Ascending aorta (tissue), 2 donors: ENCODE measurements at regions not wholly inside any gene's neighbourhood (a gene's known extent, or its start where the extent isn't known, plus 50 kb on each side); places are given as distances from the start of the nearest gene placed in this dataset.

ENCODE experiments used
- DNase-seq, 2 donors: peaks; one replicate each; pipeline ENCODE4 v3.0.0-alpha.2; 2019; ENCODE audit warnings: low spot score in 2 of 2
- H3K27ac ChIP-seq, 2 donors: fragments of 200-600 bp; sonication (generic); one replicate each; pipeline ENCODE4 v1.5.1; 2016 to 2017; ENCODE audit warnings: mild to moderate bottlenecking in 1 of 2
- H3K27me3 ChIP-seq: fragments of 200-600 bp; sonication (generic); one replicate; pipeline ENCODE4 v1.5.1; 2017
- H3K36me3 ChIP-seq, 2 donors: fragments of 200-600 bp; sonication (generic); one replicate each; pipeline ENCODE4 v1.5.1; 2016
- H3K4me1 ChIP-seq, 2 donors: fragments of 200-600 bp; sonication (generic); one replicate each; pipeline ENCODE4 v1.5.1; 2016 to 2017; ENCODE audit warnings: mild to moderate bottlenecking in 1 of 2
- H3K4me3 ChIP-seq, 2 donors: fragments of 200-600 bp; sonication (generic); one replicate each; pipeline ENCODE4 v1.5.1; 2016 to 2017; ENCODE audit warnings: mild to moderate bottlenecking in 1 of 2
- H3K9me3 ChIP-seq, 2 donors: fragments of 200-600 bp; sonication (generic); one replicate each; pipeline ENCODE4 v1.5.1; 2016
- CTCF ChIP-seq, 3 experiments: fragments of 200-600 bp in 2 of 3; fragments of 450-650 bp in 1 of 3; sonication (generic) in 2 of 3; IDR thresholded peaks; one replicate each; pipeline ENCODE4 v1.5.1; 2016 to 2019; ENCODE audit warnings: antibody characterized with exemption in 3 of 3, mild to moderate bottlenecking in 1 of 3, moderate library complexity in 1 of 3
- intact Hi-C: fragments of 100-400 bp; cut with DNase I; formaldehyde crosslinking; loops from one replicate; pipeline ENCODE4 v1.15.1; 2023

GRCh38 chr5:91441082-91441481 is 58.0 kb upstream of the ARRDC3 start:
- no peaks in the 10 kb centered on the region for H3K4me1 ChIP-seq
- H3K4me3 ChIP-seq: no peak overlapping the region
- intact Hi-C loops: no loop called here
- no peak for DNase-seq
- H3K9me3 ChIP-seq: no peaks in the 10 kb centered on the region
- TF ChIP-seq CTCF (IDR thresholded peaks at IDR 0.05): no peak
- no peak overlapping the region for H3K27ac ChIP-seq
- H3K27me3 ChIP-seq: no peaks in the 10 kb centered on the region
- no peaks in the 10 kb centered on the region for H3K36me3 ChIP-seq

- Histone ChIP-seq H3K36me3 (no peaks in the 10 kb centered on the region), H3K4me1 (no peaks in the 10 kb centered on the region), H3K4me3 (no peak overlapping the region), H3K9me3 (no peaks in the 10 kb centered on the region), H3K27ac (no peak overlapping the region), H3K27me3 (no peaks in the 10 kb centered on the region)
- TF ChIP-seq CTCF (IDR thresholded peaks at IDR 0.05): no peak
- no peak for DNase-seq
- intact Hi-C loops: no loop called here
Measured at GRCh38 chr5:91438871-91439270, 55.8 kb upstream of the ARRDC3 start.

- TF ChIP-seq CTCF (IDR thresholded peaks at IDR 0.05): no peak
- no peak overlapping the region for H3K27ac ChIP-seq
- no peak for DNase-seq
- H3K36me3 ChIP-seq: no peaks in the 10 kb centered on the region
- H3K4me3 ChIP-seq: no peak overlapping the region
- no peaks in the 10 kb centered on the region for H3K27me3 ChIP-seq
- H3K4me1 ChIP-seq: no peaks in the 10 kb centered on the region
- H3K9me3 ChIP-seq: no peaks in the 10 kb centered on the region
- intact Hi-C loops: no loop called here
Measured at GRCh38 chr5:91436241-91436640, 53.1 kb upstream of the ARRDC3 start.

- Histone ChIP-seq H3K9me3 (no peaks in the 10 kb centered on the region), H3K27ac (no peak overlapping the region), H3K4me3 (no peak overlapping the region), H3K36me3 (no peaks in the 10 kb centered on the region), H3K4me1 (no peaks in the 10 kb centered on the region), H3K27me3 (no peaks in the 10 kb centered on the region)
- DNase-seq: no peak
- intact Hi-C loops: no loop called here
- no peak for TF ChIP-seq CTCF (IDR thresholded peaks at IDR 0.05)
Measured at GRCh38 chr5:91434348-91434747, 51.2 kb upstream of the ARRDC3 start.

- no peaks in the 10 kb centered on the region for H3K36me3 ChIP-seq
- no peak for DNase-seq
- H3K9me3 ChIP-seq: peaks cover 0 to 5% of the 10 kb centered on the region in 2 donors
- no peak overlapping the region for H3K27ac ChIP-seq
- H3K27me3 ChIP-seq: no peaks in the 10 kb centered on the region
- TF ChIP-seq CTCF (IDR thresholded peaks at IDR 0.05): no peak
- intact Hi-C loops: no loop called here
- H3K4me1 ChIP-seq: no peaks in the 10 kb centered on the region
- no peak overlapping the region for H3K4me3 ChIP-seq
Measured at GRCh38 chr5:91433861-91434260, 50.7 kb upstream of the ARRDC3 start.
